IMR-90 (cell line): ENCODE measurements at regions not wholly inside any gene's neighbourhood (a gene's known extent, or its start where the extent isn't known, plus 50 kb on each side); places are given as distances from the start of the nearest gene placed in this dataset.

Experiments
- ATAC-seq: fragments of 200-7000 bp; cut with Tn5 transposase; 2 replicates; pipeline ENCODE4 v1.9.1; 2020; ENCODE audit warnings: low read depth, mild to moderate bottlenecking, moderate library complexity
- BruUV-seq: library from RNA; stranded (reverse); fragments of 400-500 nt; replicated peaks from 2 replicates; lab custom pipeline; 2021; lab: Mats Ljungman, UMichigan
- CTCF ChIA-PET: fragments of 300-600 bp; formaldehyde crosslinking; extraction: SDS; loops from one replicate; lab custom pipeline; 2021; ENCODE audit warnings: antibody characterized with exemption; lab: Yijun Ruan, JAX
- POLR2A ChIA-PET: fragments of 300-600 bp; sonication (Branson Sonifier 250); formaldehyde crosslinking; loops from one replicate; lab custom pipeline; 2022; ENCODE audit warnings: antibody characterized with exemption; ENCODE audit not compliant: unreplicated experiment; lab: Charles Lee
- DNase-seq: peaks from one replicate; pipeline ENCODE4 v3.0.0; 2013
- H2AFZ ChIP-seq: replicated peaks from 2 replicates; pipeline ENCODE3; 2013; ENCODE audit warnings: low read length, mild to moderate bottlenecking; ENCODE audit not compliant: poor library complexity
- H2AK5ac ChIP-seq: 2 replicates; pipeline ENCODE4 v1.6.1; 2013; ENCODE audit warnings: low read depth, low read length, inconsistent platforms
- H2AK9ac ChIP-seq: replicated peaks from 2 replicates; pipeline ENCODE3; 2013; ENCODE audit warnings: mild to moderate bottlenecking, low read depth, low read length, moderate library complexity; ENCODE audit not compliant: poor library complexity
- H2BK120ac ChIP-seq: 2 replicates; pipeline ENCODE4 v1.6.1; 2013; ENCODE audit warnings: low read depth, low read length, inconsistent platforms
- H2BK15ac ChIP-seq: 3 replicates; pipeline ENCODE4 v1.6.1; 2013; ENCODE audit warnings: low read depth, low read length, inconsistent platforms
- H2BK20ac ChIP-seq: 2 replicates; pipeline ENCODE4 v1.6.1; 2013; ENCODE audit warnings: low read depth, mild to moderate bottlenecking, inconsistent platforms, low read length, moderate library complexity
- H2BK5ac ChIP-seq: 2 replicates; pipeline ENCODE4 v1.6.1; 2013; ENCODE audit warnings: mild to moderate bottlenecking, low read depth, low read length, inconsistent platforms; ENCODE audit not compliant: poor library complexity, severe bottlenecking
- H3K14ac ChIP-seq: replicated peaks from 2 replicates; pipeline ENCODE4 v1.6.1; 2013; ENCODE audit warnings: low read depth, low read length, inconsistent platforms
- H3K18ac ChIP-seq: 2 replicates; pipeline ENCODE4 v1.6.1; 2013; ENCODE audit warnings: low read depth, low read length, control low read depth
- H3K23ac ChIP-seq: 2 replicates; pipeline ENCODE4 v1.6.1; 2013; ENCODE audit warnings: low read depth, low read length, inconsistent platforms
- H3K27ac ChIP-seq: 2 replicates; pipeline ENCODE4 v1.5.1; 2013; ENCODE audit warnings: mild to moderate bottlenecking, control low read depth, low read length; ENCODE audit not compliant: insufficient read depth
- H3K27me3 ChIP-seq: 2 replicates; pipeline ENCODE4 v1.6.1; 2013; ENCODE audit warnings: low read length; ENCODE audit not compliant: control insufficient read depth, insufficient read depth
- H3K36me3 ChIP-seq: 2 replicates; pipeline ENCODE4 v1.6.1; 2013; ENCODE audit warnings: low read length, mixed read lengths; ENCODE audit not compliant: control insufficient read depth, insufficient read depth
- H3K4ac ChIP-seq: 2 replicates; pipeline ENCODE4 v1.6.1; 2013; ENCODE audit warnings: low read depth, low read length, inconsistent platforms
- H3K4me1 ChIP-seq: 2 replicates; pipeline ENCODE4 v1.6.1; 2013; ENCODE audit warnings: low read length, mixed read lengths; ENCODE audit not compliant: control insufficient read depth, insufficient read depth
- H3K4me2 ChIP-seq: 2 replicates; pipeline ENCODE4 v1.6.1; 2013; ENCODE audit warnings: low read depth, mild to moderate bottlenecking, control low read depth, low read length, moderate library complexity
- H3K4me3 ChIP-seq: 2 replicates; pipeline ENCODE4 v1.5.1; 2013; ENCODE audit warnings: low read depth, mild to moderate bottlenecking, control low read depth, low read length, moderate library complexity; ENCODE audit not compliant: insufficient read depth
- H3K56ac ChIP-seq: 2 replicates; pipeline ENCODE4 v1.6.1; 2013; ENCODE audit warnings: low read length, inconsistent platforms; ENCODE audit not compliant: insufficient read depth; ENCODE audit errors: extremely low read depth
- H3K79me1 ChIP-seq, 2 experiments: 2 replicates each; pipeline ENCODE4 v1.6.1; 2013; ENCODE audit warnings: low read length in 2 of 2, inconsistent platforms in 1 of 2, low read depth in 1 of 2
- H3K9ac ChIP-seq: 2 replicates; pipeline ENCODE4 v1.6.1; 2013; ENCODE audit warnings: low read depth, low read length, control low read depth
- H3K9me1 ChIP-seq: 2 replicates; pipeline ENCODE4 v1.6.1; 2013; ENCODE audit warnings: low read length, inconsistent platforms; ENCODE audit not compliant: insufficient read depth
- H3K9me3 ChIP-seq: 2 replicates; pipeline ENCODE4 v1.6.1; 2013; ENCODE audit warnings: low read length; ENCODE audit not compliant: control insufficient read depth, insufficient read depth
- H4K20me1 ChIP-seq: 2 replicates; pipeline ENCODE4 v1.6.1; 2013; ENCODE audit warnings: low read length, inconsistent platforms; ENCODE audit not compliant: insufficient read depth
- H4K5ac ChIP-seq: 2 replicates; pipeline ENCODE4 v1.6.1; 2013; ENCODE audit warnings: mild to moderate bottlenecking, low read depth, low read length, control low read depth
- H4K8ac ChIP-seq, 2 experiments: 2 replicates each; pipeline ENCODE4 v1.6.1; 2013; ENCODE audit warnings: low read depth in 2 of 2, low read length in 2 of 2, control low read depth in 1 of 2, inconsistent platforms in 1 of 2
- H4K91ac ChIP-seq: 2 replicates; pipeline ENCODE4 v1.6.1; 2013; ENCODE audit warnings: low read depth, low read length, inconsistent platforms; ENCODE audit not compliant: insufficient read depth
- BHLHE40 ChIP-seq: fragments of 150-350 bp; IDR thresholded peaks from 2 replicates; pipeline ENCODE4 v1.6.1; 2016; ENCODE audit warnings: mild to moderate bottlenecking, low read depth, low read length
- CHD1 ChIP-seq: IDR thresholded peaks from 2 replicates; pipeline ENCODE4 v1.6.1; 2012; ENCODE audit warnings: low read depth, low read length, improper control_type of control experiment
- ELK1 ChIP-seq: fragments of 150-350 bp; IDR thresholded peaks from 2 replicates; pipeline ENCODE4 v1.6.1; 2016; ENCODE audit warnings: low read depth, mild to moderate bottlenecking, low read length, moderate library complexity, borderline replicate concordance
- MAZ ChIP-seq: IDR thresholded peaks from 2 replicates; pipeline ENCODE4 v1.6.1; 2012; ENCODE audit warnings: low read depth, mild to moderate bottlenecking, low read length, improper control_type of control experiment, moderate library complexity, borderline replicate concordance
- MXI1 ChIP-seq: IDR thresholded peaks from 2 replicates; pipeline ENCODE4 v1.6.1; 2012; ENCODE audit warnings: low read depth, mild to moderate bottlenecking, low read length, moderate library complexity, borderline replicate concordance
- NFE2L2 ChIP-seq: fragments of 150-350 bp; IDR thresholded peaks from 2 replicates; pipeline ENCODE4 v1.6.1; 2016; ENCODE audit warnings: low read depth, mild to moderate bottlenecking, low read length
- RCOR1 ChIP-seq: IDR thresholded peaks from 2 replicates; pipeline ENCODE4 v1.6.1; 2012; ENCODE audit warnings: mild to moderate bottlenecking, low read length, improper control_type of control experiment; ENCODE audit not compliant: insufficient replicate concordance
- WGBS, 2 experiments: methylation state at CpG; one replicate each; pipeline versions ENCODE4 v1.1.5 to v1.1.7; 2013; ENCODE audit warnings: missing lambda C conversion rate in 2 of 2; ENCODE audit not compliant: insufficient read length in 1 of 2; ENCODE audit errors: extremely low coverage in 2 of 2; 5-methylcytosine and 5-hydroxymethylcytosine counted together
- dilution Hi-C: fragments of 300-500 bp; cut with HindIII; formaldehyde crosslinking; loops from one replicate; pipeline ENCODE4 v1.14.3; 2018; ENCODE audit warnings: low sequenced_read_pairs; ENCODE audit not compliant: unreplicated experiment
- in situ Hi-C: fragments of 300-500 bp; cut with MboI; formaldehyde crosslinking; loops from 3 replicates; pipeline ENCODE4 v1.14.3; 2019; ENCODE audit warnings: low sequenced_read_pairs, inconsistent platforms, mixed read lengths
- intact Hi-C: fragments of 100-400 bp; cut with micrococcal nuclease; formaldehyde crosslinking; loops from 2 replicates; pipeline ENCODE4 v1.10.0; 2022
- TF ChIP-seq, protein P1 (sequence below): conservative IDR thresholded peaks from 2 replicates; pipeline ENCODE4 v1.5.1; 2012; ENCODE audit warnings: mild to moderate bottlenecking, low read depth, low read length, improper control_type of control experiment

DNA sequence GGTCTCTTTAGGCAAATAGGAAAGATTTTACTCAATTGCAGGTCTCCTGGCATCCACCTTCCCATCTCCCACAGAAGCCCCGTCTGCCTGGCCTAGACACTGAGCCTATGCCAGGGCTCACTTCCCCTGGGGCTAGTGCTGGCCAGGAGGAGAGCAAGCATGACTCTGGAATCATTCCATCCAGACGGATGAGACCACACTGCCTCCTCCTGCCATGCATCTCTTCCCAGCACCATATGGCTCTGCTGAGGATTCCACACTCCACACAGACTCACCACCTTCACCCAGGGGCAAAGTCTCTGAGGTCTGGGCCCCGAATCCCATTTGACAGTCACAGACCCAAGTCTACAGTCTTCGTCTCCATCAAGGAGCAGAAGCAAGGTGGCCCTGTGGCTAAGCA is 346.5 kb downstream of the C16orf95 start:
- ATAC-seq: no peak
- intact Hi-C loops: no loop called here
- no peak for TF ChIP-seq NFE2L2
- no peak for TF ChIP-seq RCOR1
- TF ChIP-seq MXI1: no peak
- no peak for TF ChIP-seq ELK1
- TF ChIP-seq BHLHE40: no peak
- TF ChIP-seq, protein P1, sequence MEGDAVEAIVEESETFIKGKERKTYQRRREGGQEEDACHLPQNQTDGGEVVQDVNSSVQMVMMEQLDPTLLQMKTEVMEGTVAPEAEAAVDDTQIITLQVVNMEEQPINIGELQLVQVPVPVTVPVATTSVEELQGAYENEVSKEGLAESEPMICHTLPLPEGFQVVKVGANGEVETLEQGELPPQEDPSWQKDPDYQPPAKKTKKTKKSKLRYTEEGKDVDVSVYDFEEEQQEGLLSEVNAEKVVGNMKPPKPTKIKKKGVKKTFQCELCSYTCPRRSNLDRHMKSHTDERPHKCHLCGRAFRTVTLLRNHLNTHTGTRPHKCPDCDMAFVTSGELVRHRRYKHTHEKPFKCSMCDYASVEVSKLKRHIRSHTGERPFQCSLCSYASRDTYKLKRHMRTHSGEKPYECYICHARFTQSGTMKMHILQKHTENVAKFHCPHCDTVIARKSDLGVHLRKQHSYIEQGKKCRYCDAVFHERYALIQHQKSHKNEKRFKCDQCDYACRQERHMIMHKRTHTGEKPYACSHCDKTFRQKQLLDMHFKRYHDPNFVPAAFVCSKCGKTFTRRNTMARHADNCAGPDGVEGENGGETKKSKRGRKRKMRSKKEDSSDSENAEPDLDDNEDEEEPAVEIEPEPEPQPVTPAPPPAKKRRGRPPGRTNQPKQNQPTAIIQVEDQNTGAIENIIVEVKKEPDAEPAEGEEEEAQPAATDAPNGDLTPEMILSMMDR: no peak
- no peak for TF ChIP-seq MAZ
- TF ChIP-seq CHD1: no peak
- Histone ChIP-seq H3K4me1 (peaks cover 3% of the 10 kb centered on the region), H3K9me3 (peaks cover 9% of the 10 kb centered on the region), H3K79me1 (no peaks in the 10 kb centered on the region), H3K27ac (no peak overlapping the region), H2AFZ (no peak overlapping the region), H3K4me3 (no peak overlapping the region), H4K8ac (no peak overlapping the region), H3K23ac (no peak overlapping the region), H2BK15ac (no peak overlapping the region), H3K4me2 (no peak overlapping the region), H2AK5ac (no peak overlapping the region), H3K18ac (no peak overlapping the region), H2BK5ac (no peak overlapping the region), H3K9ac (no peak overlapping the region), H4K20me1 (no peaks in the 10 kb centered on the region), H3K27me3 (peaks cover 6% of the 10 kb centered on the region), H4K5ac (no peak overlapping the region), H2AK9ac (no peak overlapping the region), H3K14ac (no peak overlapping the region), H2BK120ac (no peak overlapping the region), H3K4ac (no peak overlapping the region), H2BK20ac (no peak overlapping the region), H3K36me3 (no peaks in the 10 kb centered on the region), H4K91ac (no peak overlapping the region), H3K56ac (no peak overlapping the region), H3K9me1 (peaks cover 6% of the 10 kb centered on the region)
- BruUV-seq: no TSS peak
- dilution Hi-C loops: no loop called here
- in situ Hi-C loops: no loop called here
- ChIA-PET CTCF (no interaction called here), POLR2A (no interaction called here)
- WGBS, 2 experiments: 80% methylated on average over 1 of the region's 4 CpGs; no CpG with 5 or more reads in 1 of the 2 experiments
- DNase-seq: no peak
